HG02943 (cell line): ENCODE measurements at regions not wholly inside any gene's neighbourhood (a gene's known extent, or its start where the extent isn't known, plus 50 kb on each side); places are given as distances from the start of the nearest gene placed in this dataset.

Experiments used
- ATAC-seq: cut with Tn5 transposase; IDR thresholded peaks from one replicate; pipeline ENCODE4 v1.9.1; 2021; ENCODE audit warnings: mild to moderate bottlenecking, low read depth, moderate library complexity; ENCODE audit not compliant: unreplicated experiment

DNA sequence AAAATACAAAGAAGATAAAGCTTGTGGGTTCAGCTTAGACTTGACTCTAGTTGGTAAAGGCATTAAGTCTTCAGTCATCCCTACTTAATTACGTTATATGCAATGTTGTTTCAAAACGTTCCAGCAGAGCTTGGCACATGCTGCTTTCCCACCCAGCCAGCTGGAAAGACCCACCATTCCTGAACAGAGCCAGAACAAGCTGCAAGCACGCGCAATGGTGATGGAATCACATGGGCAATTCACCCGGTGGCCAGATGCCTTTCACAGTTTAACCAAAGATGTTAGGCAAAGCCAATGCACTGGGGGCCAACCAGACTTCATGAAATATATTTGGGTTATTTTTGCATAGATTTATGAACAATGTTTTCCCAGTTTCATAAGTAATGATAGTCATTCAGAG, 123.4 kb upstream of the CDH20 start:
- no peak for ATAC-seq

DNA sequence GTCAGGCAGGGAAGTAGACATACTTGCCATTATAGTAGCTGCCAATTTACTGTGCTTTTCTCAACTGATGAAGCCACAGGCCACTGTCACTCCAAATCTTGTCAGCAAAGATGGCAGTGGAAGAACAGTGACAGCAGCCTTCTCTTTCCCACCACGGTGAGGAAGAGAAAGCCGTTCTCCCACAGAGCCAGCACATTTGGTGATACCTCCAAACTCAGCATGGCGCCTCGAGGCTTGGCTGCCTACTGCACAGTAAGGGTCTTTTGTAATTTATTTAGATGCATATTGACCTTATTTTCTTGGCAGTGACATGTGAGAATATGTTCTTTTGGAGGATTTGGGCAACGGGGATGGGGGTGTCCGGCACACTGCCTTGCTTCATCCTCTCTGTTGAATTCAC, 117.2 kb upstream of the CDH20 start:
- ATAC-seq: no peak

DNA sequence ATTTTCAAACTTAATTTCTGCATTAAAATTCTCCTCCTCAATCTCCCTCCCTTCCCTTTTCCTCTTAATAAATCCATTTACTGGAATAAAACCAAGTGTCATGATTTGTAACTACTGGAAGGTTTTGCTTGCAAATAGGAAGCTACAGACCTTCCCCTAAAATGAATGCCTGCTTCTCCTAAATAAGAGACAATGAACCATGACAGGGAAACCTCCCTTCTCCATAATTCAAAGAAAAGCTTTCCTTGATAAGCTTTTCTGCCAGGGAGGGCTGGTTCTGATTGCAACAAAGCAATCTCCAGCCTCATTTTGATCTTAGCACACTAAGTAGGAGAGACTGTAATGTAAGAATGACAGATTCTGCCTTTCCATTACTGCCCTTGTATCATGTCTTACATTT, 111.0 kb upstream of the CDH20 start:
- ATAC-seq: no peak

DNA sequence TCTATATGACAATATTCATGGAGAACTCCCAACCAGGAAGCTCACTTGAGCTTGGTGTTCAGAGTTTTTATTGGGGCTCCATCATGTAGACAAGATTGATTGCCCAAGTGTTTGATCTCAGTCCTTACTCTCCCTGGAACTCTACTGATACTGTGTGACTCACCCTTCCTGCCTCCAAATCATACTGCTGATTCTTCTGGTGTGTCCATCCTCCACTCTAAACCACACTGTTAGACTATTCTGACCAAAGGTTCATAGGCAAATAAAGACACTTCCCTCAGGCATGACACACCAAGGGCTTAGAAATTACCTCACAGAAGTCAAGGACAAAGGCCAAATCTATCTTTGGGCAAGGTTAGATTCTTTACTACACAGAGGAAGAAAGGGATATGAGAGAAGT, 107.9 kb upstream of the CDH20 start:
- ATAC-seq: no peak

DNA sequence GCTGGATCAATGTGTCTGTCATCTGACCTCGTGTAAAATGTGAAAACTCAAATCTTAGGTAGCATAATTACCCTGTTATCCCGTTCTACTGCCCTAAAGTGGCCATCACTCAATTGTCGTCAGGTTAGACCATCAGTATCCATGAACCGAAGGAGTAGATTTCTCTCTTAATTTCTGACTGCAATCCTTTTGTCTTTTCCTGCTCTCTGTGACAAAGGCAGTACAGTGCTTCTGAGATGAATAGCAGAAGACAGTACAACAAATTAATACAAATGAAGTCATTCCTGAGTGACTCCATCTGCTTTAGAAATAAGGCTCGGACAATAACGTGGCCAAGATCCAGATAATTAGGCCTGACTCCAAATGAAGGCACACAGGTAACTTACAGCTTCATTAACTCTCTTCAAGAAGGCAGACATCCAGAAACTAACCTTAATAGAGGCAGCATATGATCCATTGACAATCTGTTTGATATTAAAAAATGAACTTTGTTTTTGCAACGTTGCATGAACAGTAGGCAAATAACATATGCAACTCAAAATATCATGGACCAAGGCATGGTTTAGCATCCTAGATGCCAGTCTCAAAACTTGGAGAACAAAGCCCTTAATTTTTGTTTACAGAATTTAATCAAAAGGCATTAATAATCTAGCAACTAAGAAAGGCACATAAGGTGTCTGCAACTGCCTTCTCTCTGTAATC, 96.7 kb upstream of the CDH20 start:
- ATAC-seq: no peak

DNA sequence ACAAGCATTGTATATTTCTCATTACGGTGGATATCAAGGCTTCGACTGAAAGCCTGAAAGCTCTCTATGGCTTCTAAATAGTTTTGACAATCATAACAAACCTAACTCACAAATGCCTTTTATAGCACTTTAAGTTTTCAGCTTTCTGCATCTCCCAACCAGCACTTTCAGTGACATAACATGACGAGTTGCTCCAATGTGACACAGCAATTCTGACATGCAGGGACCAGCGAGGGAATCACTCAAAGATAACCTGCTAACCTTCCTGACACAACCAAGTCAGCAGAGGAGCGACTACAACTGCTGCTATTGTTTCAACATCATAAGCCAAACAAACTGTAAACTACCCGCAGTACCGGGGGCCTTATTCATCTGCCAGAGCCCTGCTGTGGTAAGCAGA, 95.7 kb upstream of the CDH20 start:
- ATAC-seq: no peak

DNA sequence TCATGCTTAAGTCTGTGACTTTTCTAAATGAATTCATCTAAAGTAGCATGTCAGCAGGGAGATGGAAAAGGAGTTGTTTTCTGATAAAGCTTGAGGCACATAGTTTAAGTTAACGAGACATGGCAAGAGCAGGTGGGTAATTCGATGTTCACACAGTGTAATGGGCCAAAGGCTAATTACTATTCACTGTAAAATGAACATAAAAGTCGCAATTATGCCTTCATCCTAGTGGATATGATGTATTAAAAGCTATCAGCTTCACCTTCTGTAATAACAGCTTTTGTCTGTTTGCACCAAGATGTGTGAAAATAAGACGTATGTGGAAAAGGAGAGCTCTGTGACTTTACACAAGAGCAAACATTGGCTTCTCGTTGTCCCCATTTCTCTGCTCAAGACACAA, 94.2 kb upstream of the CDH20 start:
- ATAC-seq: no peak

DNA sequence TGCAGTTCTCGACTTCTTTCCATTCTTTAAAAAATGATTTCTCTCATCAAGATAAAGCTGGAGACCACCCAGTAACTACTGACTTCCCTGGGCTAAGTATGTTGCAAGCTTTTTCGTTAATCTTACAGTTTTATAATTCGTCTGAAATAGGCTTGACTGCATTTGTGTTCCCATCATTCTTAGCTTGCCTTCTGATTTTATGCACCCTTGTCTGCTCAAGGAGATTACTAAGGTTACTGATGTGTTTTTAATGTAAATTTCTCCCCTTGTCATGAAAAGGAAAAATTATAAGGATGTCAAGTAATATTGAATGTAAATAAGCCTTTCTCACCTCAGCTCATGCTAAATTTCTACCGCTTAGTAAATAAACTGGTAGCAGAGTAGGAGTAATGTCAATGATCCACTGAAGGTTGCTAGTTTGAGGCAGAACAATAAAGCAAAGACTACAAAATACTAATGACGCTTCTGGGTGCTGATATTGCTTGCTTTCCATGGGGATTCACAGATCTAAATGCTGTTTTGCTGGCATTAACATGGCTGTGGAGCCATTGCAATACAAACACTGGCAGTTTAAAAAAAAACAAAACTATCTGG, 91.9 kb upstream of the CDH20 start:
- ATAC-seq: no peak

DNA sequence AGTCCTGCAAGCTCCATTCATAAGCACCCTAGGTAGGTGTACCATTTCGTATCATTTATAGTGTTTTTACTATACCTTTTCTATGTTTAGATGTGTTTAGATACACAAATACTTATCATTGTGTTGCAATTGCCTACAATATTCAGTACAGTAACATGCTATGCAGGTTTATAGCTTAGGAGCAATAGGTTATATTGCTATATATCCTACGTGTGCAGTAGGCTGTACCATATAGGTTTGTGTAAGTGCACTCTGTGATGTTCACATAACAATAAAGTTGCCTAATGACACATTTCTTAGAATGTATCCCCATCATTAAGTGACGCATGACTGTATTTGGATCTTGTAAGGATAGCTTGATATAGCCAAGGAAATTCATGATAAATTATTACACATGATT, 88.6 kb upstream of the CDH20 start:
- no peak for ATAC-seq

DNA sequence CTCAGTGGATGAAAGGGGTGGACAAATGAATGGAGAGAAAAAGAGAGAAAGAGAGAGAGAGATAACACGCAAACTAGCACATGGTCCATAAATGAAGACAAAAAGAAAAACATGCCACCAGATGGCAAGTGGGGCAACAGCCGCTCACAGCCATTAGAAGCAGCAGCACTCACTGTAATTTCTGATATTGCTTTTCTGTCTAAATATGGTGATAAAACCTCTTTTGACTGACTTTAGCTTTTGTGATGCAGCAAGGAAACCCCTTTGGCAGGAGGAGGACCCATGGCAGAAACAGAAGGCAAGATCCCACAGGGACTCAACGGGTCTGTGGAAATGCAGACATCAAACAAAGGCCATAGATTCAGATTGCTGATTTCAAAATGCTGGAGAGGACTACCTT, 88.0 kb upstream of the CDH20 start:
- ATAC-seq: no peak

DNA sequence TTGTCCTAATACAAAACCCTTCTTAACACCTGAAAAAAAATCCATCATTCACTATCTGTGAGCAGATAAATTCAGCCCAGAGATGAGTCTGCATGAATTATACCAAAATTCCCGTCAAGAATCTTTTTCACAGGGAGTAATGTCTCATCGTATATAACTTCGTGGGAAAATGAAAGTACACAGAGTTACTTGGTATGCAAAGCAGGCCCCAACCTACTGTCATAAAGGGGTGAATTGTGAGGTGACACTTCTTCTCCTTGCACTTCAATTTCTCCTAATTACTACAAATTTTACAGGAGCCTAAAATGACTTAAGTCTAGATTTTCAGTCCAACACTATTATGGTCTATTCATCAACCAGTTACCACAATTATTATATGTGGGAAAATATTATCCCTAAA, 84.6 kb upstream of the CDH20 start:
- no peak for ATAC-seq

DNA sequence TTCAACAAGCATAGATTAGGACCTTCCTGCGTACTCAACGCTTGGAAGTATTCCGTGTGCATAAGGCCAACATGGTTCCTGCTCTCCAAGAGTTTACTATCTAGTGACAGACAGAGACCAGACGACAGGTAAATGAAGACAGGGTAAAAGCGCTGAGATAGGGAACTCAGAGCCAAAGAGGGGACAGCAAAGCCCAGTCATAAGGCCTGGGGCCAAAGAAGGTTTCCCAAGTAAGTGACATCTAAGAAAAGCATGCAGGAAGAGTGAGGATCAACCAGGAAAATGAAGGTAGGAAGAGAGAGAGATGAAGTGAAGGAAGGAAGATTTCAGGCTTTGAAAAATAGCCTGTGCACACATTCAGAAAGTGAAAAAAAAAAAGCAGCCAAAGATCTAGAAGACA, 76.9 kb upstream of the CDH20 start:
- no peak for ATAC-seq

DNA sequence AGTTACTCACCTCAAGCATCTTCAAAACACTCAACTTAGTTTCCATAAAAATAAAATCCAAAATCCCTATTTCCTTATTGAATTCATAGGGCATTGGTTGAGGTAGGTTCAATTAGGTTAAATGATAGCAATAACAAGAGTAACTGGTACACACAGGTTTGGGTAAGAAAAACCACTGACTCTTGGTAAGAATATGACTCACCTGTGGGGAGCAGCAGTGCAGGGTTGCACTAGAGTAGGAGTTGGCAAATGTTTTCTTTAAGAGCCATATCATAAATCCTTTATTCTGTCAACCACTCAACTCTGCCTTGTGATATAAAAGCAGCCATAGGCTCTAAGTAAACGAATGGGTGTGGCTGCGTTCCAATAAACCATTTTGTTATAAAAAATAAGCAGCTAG, 71.4 kb upstream of the CDH20 start:
- no peak for ATAC-seq

DNA sequence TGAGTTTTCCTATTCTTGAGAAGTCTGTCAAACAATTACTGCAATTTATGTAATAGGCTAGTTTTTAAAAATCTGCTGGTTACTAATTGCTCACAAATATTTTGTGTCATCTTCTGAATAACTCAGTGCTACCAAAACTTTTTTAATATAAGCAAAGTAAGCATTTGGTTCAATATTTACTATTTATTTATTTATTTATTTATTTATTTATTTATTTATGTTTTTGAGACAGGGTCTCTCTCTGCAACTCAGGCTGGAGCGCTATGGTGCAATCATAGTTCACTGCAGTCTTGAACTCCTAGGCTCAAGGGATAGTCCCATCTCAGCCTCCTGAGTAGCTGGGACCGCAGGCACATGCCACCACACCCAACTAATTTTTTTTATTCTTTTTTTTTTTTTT, 60.4 kb upstream of the CDH20 start:
- no peak for ATAC-seq

DNA sequence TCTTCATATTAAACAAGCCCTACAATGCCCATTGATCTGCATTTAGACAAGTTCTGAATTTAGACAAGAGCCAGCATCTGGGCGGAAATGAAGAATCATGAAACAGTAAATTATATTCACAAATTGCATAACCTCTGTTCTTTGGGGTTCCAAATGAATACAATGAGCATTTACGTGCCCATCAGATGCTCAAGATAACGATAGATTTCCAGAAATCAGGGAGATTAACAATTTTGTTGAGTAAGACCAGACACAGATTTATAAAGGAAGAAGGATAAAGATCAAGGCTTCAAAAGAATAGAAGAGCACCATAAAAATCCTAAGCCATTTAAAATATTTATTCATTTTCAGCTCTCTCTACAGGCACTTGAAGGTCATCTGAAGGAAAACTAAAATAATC, 59.7 kb upstream of the CDH20 start:
- no peak for ATAC-seq

DNA sequence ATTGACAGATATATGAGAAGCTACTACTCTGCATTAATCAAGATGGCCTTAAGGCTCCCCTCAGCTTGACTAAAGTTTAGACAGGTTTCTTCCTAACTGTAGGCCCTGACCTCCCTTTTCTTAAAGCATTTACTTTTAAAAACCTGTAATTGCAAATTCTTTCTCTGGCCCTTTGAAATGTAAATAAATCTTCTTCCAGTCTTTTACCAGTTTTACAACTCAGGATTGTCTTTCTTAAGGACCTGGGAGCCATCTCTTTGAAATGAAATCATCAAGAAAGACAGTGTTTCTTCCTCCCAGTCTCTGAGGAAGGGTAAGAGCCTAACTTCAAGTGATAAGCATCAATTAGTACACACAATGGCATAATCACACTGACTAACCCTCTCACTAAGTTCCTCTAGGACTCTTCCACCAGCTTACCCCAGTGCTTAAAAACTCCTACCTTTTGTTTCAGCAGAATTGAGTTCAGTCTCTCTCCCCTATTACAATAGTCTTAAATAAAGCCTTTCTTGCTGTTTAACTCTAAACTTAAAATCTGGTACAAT, 58.7 kb upstream of the CDH20 start:
- ATAC-seq: no peak

DNA sequence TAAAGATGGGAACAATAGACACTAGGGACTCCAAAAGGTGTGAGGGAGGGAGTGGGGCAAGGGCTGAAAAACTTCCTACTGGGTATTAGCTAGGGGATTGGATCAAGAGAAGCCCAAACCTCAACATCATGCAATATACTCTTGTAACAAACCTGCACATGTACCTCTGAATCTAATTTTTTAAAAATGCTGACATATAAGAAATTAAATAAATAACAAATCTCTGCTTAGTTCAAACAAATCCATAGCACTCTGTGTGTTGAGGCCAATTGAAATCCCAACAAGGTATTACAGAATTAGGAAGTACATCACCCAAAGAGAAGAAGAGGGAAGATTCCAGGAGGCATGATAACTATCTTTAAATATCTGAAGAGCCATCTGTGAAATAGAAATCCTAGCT, 55.4 kb upstream of the CDH20 start:
- no peak for ATAC-seq

DNA sequence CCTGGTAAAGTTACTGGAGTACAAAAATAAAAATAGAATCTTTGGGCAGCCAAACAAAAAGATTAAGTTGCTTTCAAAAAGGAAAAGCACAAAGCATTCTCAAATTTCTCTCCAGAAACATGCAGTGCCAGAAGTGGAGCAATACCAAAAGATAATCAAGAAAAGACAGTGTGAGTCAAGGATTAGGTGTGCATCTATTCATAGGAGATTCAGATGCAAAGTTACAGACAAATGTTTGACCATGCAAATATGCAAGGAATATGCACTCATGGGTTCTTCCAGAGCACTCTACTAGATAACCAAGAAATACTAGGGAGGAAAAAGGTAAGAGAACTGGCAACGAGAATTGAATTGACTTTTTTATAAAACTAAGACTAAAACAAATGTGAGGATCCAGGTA, 51.8 kb upstream of the CDH20 start:
- no peak for ATAC-seq

DNA sequence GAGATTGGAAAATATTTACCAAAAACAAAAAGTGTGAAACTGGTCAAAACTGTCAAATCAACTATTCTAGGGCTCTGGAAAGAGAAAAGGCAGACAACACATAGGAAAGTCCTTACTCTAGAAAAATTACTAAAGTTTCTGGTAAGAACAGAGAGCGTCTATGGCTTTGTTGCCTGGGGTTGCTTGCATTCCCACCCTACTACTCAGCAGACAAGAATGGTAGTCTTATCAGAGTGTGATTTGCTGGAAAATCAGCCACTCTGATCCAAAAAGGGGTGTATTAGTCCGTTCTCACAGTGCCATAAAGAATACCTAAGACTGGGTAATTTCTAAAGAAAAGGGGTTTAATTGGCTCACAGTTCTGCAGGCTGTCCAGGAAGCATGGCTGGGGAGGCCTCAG, 50.3 kb upstream of the CDH20 start:
- no peak for ATAC-seq
